Gastrocnemius medialis (tissue), 4 donors: ENCODE measurements at regions not wholly inside any gene's neighbourhood (a gene's known extent, or its start where the extent isn't known, plus 50 kb on each side); places are given as distances from the start of the nearest gene placed in this dataset.

Experiments used
- ATAC-seq, 2 donors: fragments of 150-250 bp; one replicate each; pipeline ENCODE4 v1.9.1; 2016
- DNase-seq, 2 donors: peaks; one replicate each; pipeline ENCODE4 v3.0.0-alpha.2; 2019
- H3K27ac ChIP-seq, 4 donors: fragments of 200-600 bp; sonication (generic); 1 replicate in 1 of 4; 2 replicates in 3 of 4; pipeline ENCODE4 v1.5.1; 2016 to 2018; ENCODE audit warnings: mild to moderate bottlenecking in 2 of 4, moderate library complexity in 1 of 4
- H3K27me3 ChIP-seq, 3 donors: fragments of 200-600 bp; sonication (generic) in 2 of 3; 1 replicate in 1 of 3; 2 replicates in 2 of 3; pipeline versions ENCODE4 v1.5.1 to v1.6.0; 2016 to 2019; ENCODE audit warnings: mild to moderate bottlenecking in 1 of 3, moderate library complexity in 1 of 3
- H3K36me3 ChIP-seq, 2 donors: fragments of 200-600 bp; sonication (generic) in 1 of 2; one replicate each; pipeline ENCODE4 v1.5.1; 2017 to 2018
- H3K4me1 ChIP-seq, 2 donors: fragments of 200-600 bp; sonication (generic) in 1 of 2; one replicate each; pipeline ENCODE4 v1.5.1; 2016 to 2017; ENCODE audit warnings: mild to moderate bottlenecking in 2 of 2
- H3K4me3 ChIP-seq, 4 donors: fragments of 200-600 bp; sonication (generic) in 3 of 4; 1 replicate in 1 of 4; 2 replicates in 3 of 4; pipeline ENCODE4 v1.5.1; 2016 to 2019; ENCODE audit warnings: mild to moderate bottlenecking in 2 of 4
- H3K9me3 ChIP-seq, 3 donors: fragments of 200-600 bp; sonication (generic) in 2 of 3; 1 replicate in 1 of 3; 2 replicates in 2 of 3; pipeline ENCODE4 v1.5.1; 2016 to 2019
- CTCF ChIP-seq, 5 experiments: fragments of 450-650 bp in 3 of 5; fragments of 200-600 bp in 2 of 5; sonication (generic) in 2 of 5; IDR thresholded peaks in 4 of 5; conservative IDR thresholded peaks in 1 of 5; 1 replicate in 4 of 5; 2 replicates in 1 of 5; pipeline ENCODE4 v1.5.1; 2016 to 2019; ENCODE audit warnings: antibody characterized with exemption in 5 of 5, mild to moderate bottlenecking in 3 of 5, moderate library complexity in 3 of 5
- POLR2A ChIP-seq, 2 donors: fragments of 450-650 bp; IDR thresholded peaks; one replicate each; pipeline ENCODE4 v1.6.1; 2017; ENCODE audit warnings: antibody characterized with exemption in 2 of 2, mild to moderate bottlenecking in 2 of 2, moderate library complexity in 2 of 2
- in situ Hi-C, 4 donors: fragments of 200-750 bp; cut with MboI; loops; one replicate each; pipeline versions ENCODE4 v1.15.0 to v1.8.0; 2017; ENCODE audit warnings: low sequenced_read_pairs in 4 of 4
- intact Hi-C: fragments of 100-400 bp; cut with DNase I; formaldehyde crosslinking; loops from one replicate; pipeline ENCODE4 v1.15.1; 2023; ENCODE audit warnings: low total_unique reads

GRCh38 chr18:39622431-39622830 is 2056.8 kb upstream of the CELF4 start:
- intact Hi-C loops: no loop called here
- ATAC-seq: no peak
- no peak for TF ChIP-seq POLR2A (IDR thresholded peaks at IDR 0.05)
- no peak for TF ChIP-seq CTCF (IDR thresholded peaks at IDR 0.05 in 4 of 5, conservative IDR thresholded peaks at IDR 0.05 in 1 of 5)
- no peak for DNase-seq
- Histone ChIP-seq H3K36me3 (no peaks in the 10 kb centered on the region), H3K4me1 (no peaks in the 10 kb centered on the region), H3K27me3 (no peaks in the 10 kb centered on the region), H3K9me3 (no peaks in the 10 kb centered on the region), H3K4me3 (no peak overlapping the region), H3K27ac (no peak overlapping the region)
- in situ Hi-C loops: no loop called here

GRCh38 chr18:39620551-39621168 is 2055.1 kb upstream of the CELF4 start:
- DNase-seq (no peak), ATAC-seq (no peak)
- TF ChIP-seq CTCF (IDR thresholded peaks at IDR 0.05 in 4 of 5, conservative IDR thresholded peaks at IDR 0.05 in 1 of 5): no peak
- TF ChIP-seq POLR2A (IDR thresholded peaks at IDR 0.05): no peak
- Histone ChIP-seq H3K4me3 (no peak overlapping the region), H3K9me3 (no peaks in the 10 kb centered on the region), H3K27me3 (no peaks in the 10 kb centered on the region), H3K27ac (no peak overlapping the region), H3K4me1 (no peaks in the 10 kb centered on the region), H3K36me3 (no peaks in the 10 kb centered on the region)
- in situ Hi-C loops: no loop called here
- intact Hi-C loops: no loop called here

GRCh38 chr18:39618265-39619003 is 2052.8 kb upstream of the CELF4 start:
- Histone ChIP-seq H3K9me3 (no peaks in the 10 kb centered on the region), H3K27me3 (no peaks in the 10 kb centered on the region), H3K4me3 (no peak overlapping the region), H3K36me3 (no peaks in the 10 kb centered on the region), H3K27ac (no peak overlapping the region), H3K4me1 (no peaks in the 10 kb centered on the region)
- no peak for DNase-seq
- TF ChIP-seq POLR2A (IDR thresholded peaks at IDR 0.05) (no peak), CTCF (IDR thresholded peaks at IDR 0.05 in 4 of 5, conservative IDR thresholded peaks at IDR 0.05 in 1 of 5) (no peak)
- intact Hi-C loops: no loop called here
- in situ Hi-C loops: no loop called here
- no peak for ATAC-seq

GRCh38 chr18:39611381-39612100 is 2045.9 kb upstream of the CELF4 start:
- TF ChIP-seq POLR2A (IDR thresholded peaks at IDR 0.05) (no peak), CTCF (IDR thresholded peaks at IDR 0.05 in 4 of 5, conservative IDR thresholded peaks at IDR 0.05 in 1 of 5) (no peak)
- in situ Hi-C loops (no loop called here), intact Hi-C loops (no loop called here)
- ATAC-seq (no peak), DNase-seq (no peak)
- no peaks in the 10 kb centered on the region for H3K4me1 ChIP-seq
- H3K9me3 ChIP-seq: no peaks in the 10 kb centered on the region
- no peaks in the 10 kb centered on the region for H3K36me3 ChIP-seq
- no peaks in the 10 kb centered on the region for H3K27me3 ChIP-seq
- no peak overlapping the region for H3K27ac ChIP-seq
- H3K4me3 ChIP-seq: no peak overlapping the region
